Gastroesophageal sphincter (tissue), 3 donors: ENCODE measurements at regions not wholly inside any gene's neighbourhood (a gene's known extent, or its start where the extent isn't known, plus 50 kb on each side); places are given as distances from the start of the nearest gene placed in this dataset.

ENCODE experiments used
- CTCF ChIP-seq, 4 experiments: fragments of 200-600 bp in 2 of 4; fragments of 450-650 bp in 2 of 4; sonication (generic) in 1 of 4; IDR thresholded peaks; one replicate each; pipeline ENCODE4 v1.5.1; 2017 to 2019; ENCODE audit warnings: antibody characterized with exemption in 4 of 4, mild to moderate bottlenecking in 2 of 4, moderate library complexity in 2 of 4
- POLR2A ChIP-seq, 2 donors: fragments of 450-650 bp; IDR thresholded peaks; one replicate each; pipeline ENCODE4 v1.6.1; 2017; ENCODE audit warnings: antibody characterized with exemption in 2 of 2, mild to moderate bottlenecking in 2 of 2, moderate library complexity in 1 of 2
- POLR2AphosphoS5 ChIP-seq: sonication (generic); formaldehyde crosslinking; IDR thresholded peaks from one replicate; pipeline ENCODE4 v1.6.1; 2017; ENCODE audit warnings: antibody characterized with exemption

GRCh38 chr5:71905834-71906711, 187.0 kb downstream of the CARTPT start:
- TF ChIP-seq CTCF (IDR thresholded peaks at IDR 0.05) (no peak), POLR2AphosphoS5 (no peak), POLR2A (IDR thresholded peaks at IDR 0.05) (no peak)
